ENCODE measurements at regions not wholly inside any gene's neighbourhood (a gene's known extent, or its start where the extent isn't known, plus 50 kb on each side); places are given as distances from the start of the nearest gene placed in this dataset.

GRCh38 chr16:86864586-86864985, 286.2 kb downstream of the FOXL1 start:
- TF ChIP-seq CTCF (IDR thresholded peaks at IDR 0.05; ENCODE audit: insufficient read depth, low read depth, low read length, missing control alignments): no peak
- DNase-seq (ENCODE audit: low read depth): no peak
- no peak overlapping the region for H3K4me3 ChIP-seq (ENCODE audit: low read depth, low read length)

- no peak overlapping the region for H3K4me3 ChIP-seq (ENCODE audit: low read depth, low read length)
- DNase-seq (ENCODE audit: low read depth): no peak
- TF ChIP-seq CTCF (IDR thresholded peaks at IDR 0.05; ENCODE audit: insufficient read depth, low read depth, low read length, missing control alignments): no peak
Observed at GRCh38 chr16:86865851-86866662, 287.7 kb downstream of the FOXL1 start.

GRCh38 chr16:86866986-86867722, 288.8 kb downstream of the FOXL1 start:
- TF ChIP-seq CTCF (IDR thresholded peaks at IDR 0.05; ENCODE audit: insufficient read depth, low read depth, low read length, missing control alignments): no peak
- no peak overlapping the region for H3K4me3 ChIP-seq (ENCODE audit: low read depth, low read length)
- DNase-seq (ENCODE audit: low read depth): no peak

- TF ChIP-seq CTCF (IDR thresholded peaks at IDR 0.05; ENCODE audit: insufficient read depth, low read depth, low read length, missing control alignments): no peak
- no peak for DNase-seq (ENCODE audit: low read depth)
- H3K4me3 ChIP-seq (ENCODE audit: low read depth, low read length): no peak overlapping the region
Observed at GRCh38 chr16:86868070-86868469, 289.7 kb downstream of the FOXL1 start.

GRCh38 chr16:86868786-86869185, 290.4 kb downstream of the FOXL1 start:
- TF ChIP-seq CTCF (IDR thresholded peaks at IDR 0.05; ENCODE audit: insufficient read depth, low read depth, low read length, missing control alignments): no peak
- no peak overlapping the region for H3K4me3 ChIP-seq (ENCODE audit: low read depth, low read length)
- no peak for DNase-seq (ENCODE audit: low read depth)

GRCh38 chr16:86869288-86870022, 291.1 kb downstream of the FOXL1 start:
- DNase-seq (ENCODE audit: low read depth): no peak
- H3K4me3 ChIP-seq (ENCODE audit: low read depth, low read length): no peak overlapping the region
- TF ChIP-seq CTCF (IDR thresholded peaks at IDR 0.05; ENCODE audit: insufficient read depth, low read depth, low read length, missing control alignments): no peak

All from GM12865 (cell line).